Keratinocyte (primary cell): ENCODE measurements at regions not wholly inside any gene's neighbourhood (a gene's known extent, or its start where the extent isn't known, plus 50 kb on each side); places are given as distances from the start of the nearest gene placed in this dataset.

ENCODE experiments used
- EZH2 ChIP-seq: IDR thresholded peaks from one replicate; pipeline ENCODE4 v1.6.1; 2012; ENCODE audit warnings: inconsistent platforms, mild to moderate bottlenecking, low read length, moderate library complexity
- TF ChIP-seq, protein P1 (sequence below), 3 experiments: IDR thresholded peaks in 1 of 3; conservative IDR thresholded peaks in 1 of 3; optimal IDR thresholded peaks in 1 of 3; 2 replicates in 2 of 3; 3 replicates in 1 of 3; pipeline versions ENCODE3 to v1.5.1; 2011; ENCODE audit warnings: low read length in 3 of 3, mild to moderate bottlenecking in 3 of 3, moderate library complexity in 2 of 3, control low read depth in 1 of 3, inconsistent platforms in 1 of 3; ENCODE audit not compliant: insufficient read depth in 2 of 3; ENCODE audit errors: extremely low read depth in 1 of 3

DNA sequence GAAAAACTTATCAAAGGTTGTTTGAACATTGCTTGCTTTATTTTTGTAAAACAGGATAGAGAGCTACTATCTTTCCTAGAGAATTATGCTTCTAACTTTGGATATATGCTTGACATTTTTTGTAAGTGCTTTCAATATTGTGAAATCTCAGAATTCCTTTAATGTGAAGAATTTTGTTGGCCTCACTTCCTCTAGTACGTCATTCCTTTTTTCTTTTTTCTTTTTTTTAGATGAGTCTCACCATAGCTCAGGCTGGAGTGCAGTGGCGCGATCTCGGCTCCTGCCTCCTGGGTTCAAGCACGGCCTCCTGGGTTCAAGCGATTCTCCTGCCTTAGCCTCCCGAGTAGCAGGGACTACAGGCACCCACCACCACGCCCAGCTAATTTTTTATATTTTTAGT, 668.1 kb downstream of the RFPL4B start:
- TF ChIP-seq, protein P1, sequence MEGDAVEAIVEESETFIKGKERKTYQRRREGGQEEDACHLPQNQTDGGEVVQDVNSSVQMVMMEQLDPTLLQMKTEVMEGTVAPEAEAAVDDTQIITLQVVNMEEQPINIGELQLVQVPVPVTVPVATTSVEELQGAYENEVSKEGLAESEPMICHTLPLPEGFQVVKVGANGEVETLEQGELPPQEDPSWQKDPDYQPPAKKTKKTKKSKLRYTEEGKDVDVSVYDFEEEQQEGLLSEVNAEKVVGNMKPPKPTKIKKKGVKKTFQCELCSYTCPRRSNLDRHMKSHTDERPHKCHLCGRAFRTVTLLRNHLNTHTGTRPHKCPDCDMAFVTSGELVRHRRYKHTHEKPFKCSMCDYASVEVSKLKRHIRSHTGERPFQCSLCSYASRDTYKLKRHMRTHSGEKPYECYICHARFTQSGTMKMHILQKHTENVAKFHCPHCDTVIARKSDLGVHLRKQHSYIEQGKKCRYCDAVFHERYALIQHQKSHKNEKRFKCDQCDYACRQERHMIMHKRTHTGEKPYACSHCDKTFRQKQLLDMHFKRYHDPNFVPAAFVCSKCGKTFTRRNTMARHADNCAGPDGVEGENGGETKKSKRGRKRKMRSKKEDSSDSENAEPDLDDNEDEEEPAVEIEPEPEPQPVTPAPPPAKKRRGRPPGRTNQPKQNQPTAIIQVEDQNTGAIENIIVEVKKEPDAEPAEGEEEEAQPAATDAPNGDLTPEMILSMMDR (optimal IDR thresholded peaks at IDR 0.05 in 1 of 3, IDR thresholded peaks at IDR 0.05 in 1 of 3, conservative IDR thresholded peaks at IDR 0.05 in 1 of 3; ENCODE audit: extremely low read depth in 1 of 3, insufficient read depth in 2 of 3, low read length in 3 of 3): no peak
- no peak for TF ChIP-seq EZH2
